HCT116 (cell line): ENCODE measurements at regions not wholly inside any gene's neighbourhood (a gene's known extent, or its start where the extent isn't known, plus 50 kb on each side); places are given as distances from the start of the nearest gene placed in this dataset.

Source experiments
- ATAC-seq: fragments of 200-7000 bp; cut with Tn5 transposase; 2 replicates; pipeline ENCODE4 v1.9.1; 2020; ENCODE audit warnings: mild to moderate bottlenecking, moderate library complexity
- BruUV-seq: library from RNA; stranded (reverse); fragments of 400-500 nt; replicated peaks from 2 replicates; lab custom pipeline; 2021; lab: Mats Ljungman, UMichigan
- CTCF ChIA-PET: fragments of 300-600 bp; sonication (Branson Sonifier 250); formaldehyde crosslinking; loops from one replicate; lab custom pipeline; 2021; ENCODE audit warnings: antibody characterized with exemption; lab: Charles Lee
- POLR2A ChIA-PET: fragments of 300-600, 350-600 bp; sonication (Branson Sonifier 250); formaldehyde crosslinking; loops from one replicate; lab custom pipeline; 2021; ENCODE audit warnings: antibody characterized with exemption; lab: Charles Lee
- RAD21 ChIA-PET, 2 experiments: fragments of 300-600 bp; sonication (Branson Sonifier 250); formaldehyde crosslinking; loops; one replicate each; lab custom pipeline; 2023; ENCODE audit warnings: low total read pairs in 2 of 2; ENCODE audit not compliant: uncharacterized antibody in 2 of 2, unreplicated experiment in 2 of 2, low non-redundant PET in 1 of 2; lab: Charles Lee
- DNase-seq: peaks from one replicate; pipeline ENCODE4 v3.0.0-alpha.2; 2010; ENCODE audit warnings: low read depth, low spot score
- H2AFZ ChIP-seq: fragments of 200-600 bp; shearing (Covaris generic), sonication (generic); 2 replicates; pipeline ENCODE4 v1.6.1; 2017; ENCODE audit warnings: low read depth, mixed run types, mixed read lengths, antibody characterized with exemption, low read length; ENCODE audit not compliant: poor library complexity, severe bottlenecking
- H3K27ac ChIP-seq: 2 replicates; pipeline ENCODE4 v1.5.1; 2012; ENCODE audit warnings: low read depth, low read length
- H3K27me3 ChIP-seq: fragments of 200-600 bp; sonication (generic); 2 replicates; pipeline ENCODE4 v1.6.1; 2016; ENCODE audit warnings: mixed run types, low read length, mixed read lengths; ENCODE audit not compliant: insufficient read depth
- H3K36me3 ChIP-seq, 2 experiments: fragments of 200-500 bp in 1 of 2; fragments of 200-600 bp in 1 of 2; sonication (Bioruptor generic) in 1 of 2; sonication (generic) in 1 of 2; 2 replicates each; pipeline versions ENCODE4 v1.5.1 to v1.6.1; 2014 to 2016; ENCODE audit warnings: low read length in 2 of 2, inconsistent platforms in 1 of 2, mixed read lengths in 1 of 2, mixed run types in 1 of 2; ENCODE audit not compliant: insufficient read depth in 2 of 2, control insufficient read depth in 1 of 2
- H3K4me1 ChIP-seq, 2 experiments: fragments of 200-600 bp in 1 of 2; sonication (generic) in 1 of 2; 2 replicates each; pipeline versions ENCODE4 v1.5.1 to v1.6.1; 2012 to 2017; ENCODE audit warnings: low read length in 2 of 2, inconsistent platforms in 1 of 2, mild to moderate bottlenecking in 1 of 2, mixed read lengths in 1 of 2, mixed run types in 1 of 2, moderate library complexity in 1 of 2; ENCODE audit not compliant: insufficient read depth in 2 of 2, control insufficient read depth in 1 of 2
- H3K4me2 ChIP-seq: fragments of 200-600 bp; sonication (generic); 2 replicates; pipeline ENCODE4 v1.6.1; 2017; ENCODE audit warnings: mixed run types, low read length, mixed read lengths
- H3K4me3 ChIP-seq, 2 experiments: fragments of 200-600 bp in 1 of 2; sonication (generic) in 1 of 2; replicated peaks in 1 of 2; 2 replicates each; pipeline ENCODE4 v1.5.1; 2011 to 2016; ENCODE audit warnings: low read length in 2 of 2, control low read depth in 1 of 2, low read depth in 1 of 2, mild to moderate bottlenecking in 1 of 2, mixed read lengths in 1 of 2, mixed run types in 1 of 2
- H3K79me2 ChIP-seq: fragments of 200-600 bp; sonication (generic); 2 replicates; pipeline ENCODE4 v1.6.1; 2017; ENCODE audit warnings: mild to moderate bottlenecking, mixed run types, low read length, moderate library complexity, mixed read lengths; ENCODE audit not compliant: insufficient read depth
- H3K9ac ChIP-seq: fragments of 200-600 bp; sonication (generic); 2 replicates; pipeline ENCODE4 v1.6.1; 2016; ENCODE audit warnings: low read length, mixed read lengths
- H3K9me2 ChIP-seq: fragments of 200-600 bp; sonication (generic), shearing (Covaris generic); 2 replicates; pipeline ENCODE4 v1.6.1; 2017; ENCODE audit warnings: mixed run types, mild to moderate bottlenecking, moderate library complexity; ENCODE audit not compliant: insufficient read depth
- H3K9me3 ChIP-seq, 2 experiments: fragments of 200-500 bp in 1 of 2; fragments of 200-600 bp in 1 of 2; sonication (Bioruptor generic) in 1 of 2; sonication (generic) in 1 of 2; 2 replicates each; pipeline ENCODE4 v1.6.1; 2014 to 2017; ENCODE audit warnings: low read length in 2 of 2, mixed read lengths in 2 of 2, inconsistent platforms in 1 of 2, low read depth in 1 of 2, mild to moderate bottlenecking in 1 of 2, mixed run types in 1 of 2, moderate library complexity in 1 of 2; ENCODE audit not compliant: control insufficient read depth in 1 of 2, insufficient read depth in 1 of 2
- H4K20me1 ChIP-seq: fragments of 200-600 bp; sonication (generic), shearing (Covaris generic); 2 replicates; pipeline ENCODE4 v1.6.1; 2017; ENCODE audit warnings: mixed run types, mild to moderate bottlenecking, moderate library complexity; ENCODE audit not compliant: insufficient read depth
- ATF3 ChIP-seq: IDR thresholded peaks from 2 replicates; pipeline ENCODE4 v1.6.1; 2012
- CBX3 ChIP-seq: IDR thresholded peaks from 2 replicates; pipeline ENCODE4 v1.6.1; 2012; ENCODE audit warnings: low read depth
- CEBPB ChIP-seq: IDR thresholded peaks from 2 replicates; pipeline ENCODE4 v1.6.1; 2012; ENCODE audit warnings: low read depth
- CTCF ChIP-seq, 3 experiments: fragments of 200-600 bp in 1 of 3; sonication (generic) in 1 of 3; IDR thresholded peaks in 2 of 3; conservative IDR thresholded peaks in 1 of 3; 2 replicates each; pipeline ENCODE4 v1.5.1; 2012 to 2017; ENCODE audit warnings: low read depth in 2 of 3, low read length in 2 of 3, antibody characterized with exemption in 1 of 3, borderline replicate concordance in 1 of 3, control low read depth in 1 of 3, mild to moderate bottlenecking in 1 of 3, mixed read lengths in 1 of 3, mixed run types in 1 of 3, moderate library complexity in 1 of 3; ENCODE audit not compliant: insufficient read depth in 1 of 3
- EGR1 ChIP-seq: IDR thresholded peaks from 2 replicates; pipeline ENCODE4 v1.6.1; 2012; ENCODE audit warnings: low read depth
- ELF1 ChIP-seq: IDR thresholded peaks from 2 replicates; pipeline ENCODE4 v1.6.1; 2012; ENCODE audit warnings: low read depth, borderline replicate concordance
- EZH2 ChIP-seq: fragments of 200-600 bp; sonication (generic); IDR thresholded peaks from 2 replicates; pipeline ENCODE4 v1.6.1; 2017; ENCODE audit warnings: antibody characterized with exemption, mixed run types
- FOSL1 ChIP-seq: IDR thresholded peaks from 2 replicates; pipeline ENCODE4 v1.6.1; 2012; ENCODE audit warnings: low read depth
- JUND ChIP-seq: IDR thresholded peaks from 2 replicates; pipeline ENCODE4 v1.6.1; 2012
- POLR2AphosphoS5 ChIP-seq: IDR thresholded peaks from 2 replicates; pipeline ENCODE4 v1.6.1; 2011; ENCODE audit warnings: mild to moderate bottlenecking, low read depth, low read length, moderate library complexity
- REST ChIP-seq: IDR thresholded peaks from 2 replicates; pipeline ENCODE4 v1.6.1; 2012; ENCODE audit warnings: low read depth
- SIN3A ChIP-seq: IDR thresholded peaks from 2 replicates; pipeline ENCODE4 v1.6.1; 2012; ENCODE audit warnings: low read depth
- SP1 ChIP-seq: IDR thresholded peaks from 2 replicates; pipeline ENCODE4 v1.6.1; 2012; ENCODE audit warnings: low read depth
- SRF ChIP-seq: IDR thresholded peaks from 2 replicates; pipeline ENCODE4 v1.6.1; 2012; ENCODE audit warnings: low read depth
- YY1 ChIP-seq: IDR thresholded peaks from 2 replicates; pipeline ENCODE4 v1.6.1; 2011; ENCODE audit warnings: low read length, low read depth, moderate library complexity, mild to moderate bottlenecking; ENCODE audit not compliant: insufficient replicate concordance; ENCODE audit errors: extremely low read depth
- ZFX ChIP-seq: fragments of 450-650 bp; IDR thresholded peaks from 2 replicates; pipeline ENCODE4 v1.6.1; 2017
- ZNF274 ChIP-seq: fragments of 200-500 bp; sonication (Bioruptor generic); IDR thresholded peaks from 2 replicates; pipeline ENCODE4 v1.6.1; 2014; ENCODE audit warnings: mild to moderate bottlenecking, low read depth, low read length, inconsistent platforms
- intact Hi-C: fragments of 100-400 bp; cut with micrococcal nuclease; formaldehyde crosslinking; loops from 2 replicates; pipeline ENCODE4 v1.10.0; 2022
- TF ChIP-seq, protein P1 (sequence below): IDR thresholded peaks from 2 replicates; pipeline ENCODE4 v1.6.1; 2011; ENCODE audit warnings: mild to moderate bottlenecking, low read length, moderate library complexity; ENCODE audit not compliant: insufficient replicate concordance; ENCODE audit errors: extremely low read depth
- TF ChIP-seq, protein P2 (sequence below): IDR thresholded peaks from 2 replicates; pipeline ENCODE4 v1.6.1; 2012

GRCh38 chr12:17264603-17265002 lies 658.6 kb upstream of the LMO3 start (continued):
- TF ChIP-seq, protein P1, sequence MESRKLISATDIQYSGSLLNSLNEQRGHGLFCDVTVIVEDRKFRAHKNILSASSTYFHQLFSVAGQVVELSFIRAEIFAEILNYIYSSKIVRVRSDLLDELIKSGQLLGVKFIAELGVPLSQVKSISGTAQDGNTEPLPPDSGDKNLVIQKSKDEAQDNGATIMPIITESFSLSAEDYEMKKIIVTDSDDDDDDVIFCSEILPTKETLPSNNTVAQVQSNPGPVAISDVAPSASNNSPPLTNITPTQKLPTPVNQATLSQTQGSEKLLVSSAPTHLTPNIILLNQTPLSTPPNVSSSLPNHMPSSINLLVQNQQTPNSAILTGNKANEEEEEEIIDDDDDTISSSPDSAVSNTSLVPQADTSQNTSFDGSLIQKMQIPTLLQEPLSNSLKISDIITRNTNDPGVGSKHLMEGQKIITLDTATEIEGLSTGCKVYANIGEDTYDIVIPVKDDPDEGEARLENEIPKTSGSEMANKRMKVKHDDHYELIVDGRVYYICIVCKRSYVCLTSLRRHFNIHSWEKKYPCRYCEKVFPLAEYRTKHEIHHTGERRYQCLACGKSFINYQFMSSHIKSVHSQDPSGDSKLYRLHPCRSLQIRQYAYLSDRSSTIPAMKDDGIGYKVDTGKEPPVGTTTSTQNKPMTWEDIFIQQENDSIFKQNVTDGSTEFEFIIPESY = no peak
- no peak for TF ChIP-seq SP1
- TF ChIP-seq ELF1 = no peak
- TF ChIP-seq REST = no peak
- no peak for TF ChIP-seq ZNF274
- no peak for TF ChIP-seq CBX3
- no peak for TF ChIP-seq EZH2
- no peak for TF ChIP-seq FOSL1

- no peak overlapping the region for H2AFZ ChIP-seq
- H3K36me3 ChIP-seq = no peaks in the 10 kb centered on the region
- DNase-seq (no peak), ATAC-seq (no peak)
- H3K4me1 ChIP-seq = no peaks in the 10 kb centered on the region
- BruUV-seq = no TSS peak
- H3K9ac ChIP-seq = no peak overlapping the region
- ChIA-PET CTCF (no interaction called here), RAD21 (no interaction called here), POLR2A (no interaction called here)
- no peaks in the 10 kb centered on the region for H3K27me3 ChIP-seq
- H4K20me1 ChIP-seq = no peaks in the 10 kb centered on the region
- 0 out of 4 replicates have a peak, but pooled peaks cover 0 to 2% of the 10 kb centered on the region in 2 experiments for H3K9me3 ChIP-seq
- H3K27ac ChIP-seq = no peak overlapping the region
- H3K4me2 ChIP-seq = no peak overlapping the region
- no peaks in the 10 kb centered on the region for H3K9me2 ChIP-seq
- intact Hi-C loops = no loop called here
- no peak for TF ChIP-seq SRF
- TF ChIP-seq JUND = no peak
- TF ChIP-seq YY1 = no peak
- no peak for TF ChIP-seq ELF1
- TF ChIP-seq, protein P2, sequence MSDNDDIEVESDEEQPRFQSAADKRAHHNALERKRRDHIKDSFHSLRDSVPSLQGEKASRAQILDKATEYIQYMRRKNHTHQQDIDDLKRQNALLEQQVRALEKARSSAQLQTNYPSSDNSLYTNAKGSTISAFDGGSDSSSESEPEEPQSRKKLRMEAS = no peak
- TF ChIP-seq ATF3 = no peak
- no peak for TF ChIP-seq SIN3A
- TF ChIP-seq CEBPB = no peak
- TF ChIP-seq ZNF274 = no peak
- TF ChIP-seq CBX3 = no peak
- TF ChIP-seq EGR1 = no peak
- TF ChIP-seq CTCF (IDR thresholded peaks at IDR 0.05 in 2 of 3, conservative IDR thresholded peaks at IDR 0.05 in 1 of 3; ENCODE audit: borderline replicate concordance in 1 of 3, insufficient read depth in 1 of 3, low read depth in 2 of 3, low read length in 2 of 3) = no peak
- no peak for TF ChIP-seq POLR2AphosphoS5
- no peak for TF ChIP-seq ZFX
- H3K79me2 ChIP-seq = no peaks in the 10 kb centered on the region
- H3K4me3 ChIP-seq = no peak overlapping the region
These were observed 633.9 kb upstream of the LMO3 start for GRCh38 chr12:17239874-17240273.
